MCF 10A (cell line): ENCODE measurements at regions not wholly inside any gene's neighbourhood (a gene's known extent, or its start where the extent isn't known, plus 50 kb on each side); places are given as distances from the start of the nearest gene placed in this dataset.
A peak's percentile ranks its signal among the peaks of the same experiment; 100 is the strongest.

ENCODE experiments used
- BruUV-seq: library from RNA; stranded (reverse); fragments of 400-500 nt; replicated peaks from 2 replicates; lab custom pipeline; 2021; lab: Mats Ljungman, UMichigan
- CTCF ChIA-PET: fragments of 300-600 bp; sonication (Branson Sonifier 250); formaldehyde crosslinking; extraction: SDS; loops from one replicate; lab custom pipeline; 2021; ENCODE audit warnings: antibody characterized with exemption, inconsistent platforms; lab: Yijun Ruan, JAX
- POLR2A ChIA-PET: fragments of 300-600, 350-650 bp; sonication (Branson Sonifier 250); formaldehyde crosslinking; extraction: SDS; loops from one replicate; lab custom pipeline; 2020; ENCODE audit warnings: antibody characterized with exemption, inconsistent platforms; lab: Yijun Ruan, JAX
- DNase-seq: peaks from one replicate; pipeline ENCODE4 v3.0.0-alpha.2; 2018; ENCODE audit not compliant: unreplicated experiment
- H3K27ac Mint-ChIP-seq: one replicate; pipeline ENCODE4 v1.8.0; 2022; ENCODE audit warnings: mild to moderate bottlenecking, low read depth, mixed read lengths; ENCODE audit not compliant: unreplicated experiment
- H3K27me3 Mint-ChIP-seq: one replicate; pipeline ENCODE4 v1.8.0; 2022; ENCODE audit warnings: mixed read lengths; ENCODE audit not compliant: insufficient read depth, unreplicated experiment
- H3K36me3 Mint-ChIP-seq: one replicate; pipeline ENCODE4 v1.8.0; 2022; ENCODE audit warnings: mild to moderate bottlenecking, moderate library complexity, mixed read lengths; ENCODE audit not compliant: insufficient read depth, unreplicated experiment
- H3K4me1 Mint-ChIP-seq: one replicate; pipeline ENCODE4 v1.8.0; 2022; ENCODE audit warnings: mixed read lengths; ENCODE audit not compliant: insufficient read depth, unreplicated experiment
- H3K4me3 Mint-ChIP-seq: one replicate; pipeline ENCODE4 v1.8.0; 2022; ENCODE audit warnings: mild to moderate bottlenecking, moderate library complexity, mixed read lengths; ENCODE audit not compliant: unreplicated experiment
- H3K9me3 Mint-ChIP-seq: one replicate; pipeline ENCODE4 v1.8.0; 2022; ENCODE audit warnings: mixed read lengths; ENCODE audit not compliant: unreplicated experiment
- CTCF ChIP-seq: fragments of 200-600 bp; IDR thresholded peaks from one replicate; pipeline ENCODE4 v1.8.0; 2022; ENCODE audit warnings: antibody characterized with exemption, mild to moderate bottlenecking; ENCODE audit not compliant: unreplicated experiment
- intact Hi-C: fragments of 100-400 bp; cut with micrococcal nuclease; formaldehyde crosslinking; loops from 2 replicates; pipeline ENCODE4 v1.14.1; 2022

GRCh38 chr6:9405825-9406224 lies 970.5 kb upstream of the SLC35B3 start:
- ChIA-PET CTCF (no interaction called here), POLR2A (interaction anchor here (0.6 to 2.2 kb wide), 6 partner anchors 35 to 1027 kb away, joined by 3 to 6 read pairs (median 4); partner anchors contain the start of gene TFAP2A)
- Mint-ChIP-seq H3K27me3 (no peaks in the 10 kb centered on the region), H3K4me3 (no peak overlapping the region), H3K36me3 (no peaks in the 10 kb centered on the region), H3K27ac (no peak overlapping the region), H3K9me3 (no peaks in the 10 kb centered on the region), H3K4me1 (peaks cover 17% of the 10 kb centered on the region)
- TF ChIP-seq CTCF = no peak
- intact Hi-C loops = loop anchor here (5.0 kb wide), 1 partner anchor 699 kb away; no protein-coding TSS in a partner anchor
- no TSS peak for BruUV-seq
- no peak for DNase-seq

GRCh38 chr6:9405369-9405768 lies 970.0 kb upstream of the SLC35B3 start:
- Mint-ChIP-seq H3K4me1 (peaks cover 17% of the 10 kb centered on the region), H3K36me3 (no peaks in the 10 kb centered on the region), H3K9me3 (no peaks in the 10 kb centered on the region), H3K4me3 (no peak overlapping the region), H3K27me3 (no peaks in the 10 kb centered on the region), H3K27ac (no peak overlapping the region)
- no TSS peak for BruUV-seq
- intact Hi-C loops = loop anchor here (5.0 kb wide), 1 partner anchor 698 kb away; no protein-coding TSS in a partner anchor
- CTCF ChIA-PET = interaction anchor here (0.6 to 0.8 kb wide), 4 partner anchors 132 to 1009 kb away, joined by 3 to 4 read pairs (median 3); partner anchors contain the start of gene TFAP2A
- POLR2A ChIA-PET = interaction anchor here (0.5 to 2.2 kb wide), 8 partner anchors 16 to 1028 kb away, joined by 3 to 6 read pairs (median 4); partner anchors contain the start of gene TFAP2A
- peak; percentile 79 for DNase-seq
- TF ChIP-seq CTCF = no peak

GRCh38 chr6:9404351-9405146 lies 969.2 kb upstream of the SLC35B3 start:
- Mint-ChIP-seq H3K4me3 (no peak overlapping the region), H3K27ac (peak overlapping the region; percentile 56), H3K9me3 (no peaks in the 10 kb centered on the region), H3K27me3 (no peaks in the 10 kb centered on the region), H3K4me1 (peaks cover 17% of the 10 kb centered on the region), H3K36me3 (no peaks in the 10 kb centered on the region)
- DNase-seq = peak; percentile 40
- BruUV-seq = no TSS peak
- intact Hi-C loops = loop anchor here (5.0 kb wide), 1 partner anchor 697 kb away; no protein-coding TSS in a partner anchor
- ChIA-PET CTCF (interaction anchor here (0.6 to 1.5 kb wide), 6 partner anchors 133 to 1010 kb away, joined by 3 to 4 read pairs (median 3); partner anchors contain the start of gene TFAP2A), POLR2A (interaction anchor here (0.5 to 2.2 kb wide), 8 partner anchors 16 to 1025 kb away, joined by 3 to 6 read pairs (median 4); partner anchors contain the start of gene TFAP2A)
- TF ChIP-seq CTCF = no peak

GRCh38 chr6:9403736-9404135 lies 968.4 kb upstream of the SLC35B3 start:
- CTCF ChIA-PET = interaction anchor here (0.7 to 1.5 kb wide), 2 partner anchors 421 to 1024 kb away, joined by 3 to 4 read pairs; no protein-coding TSS in a partner anchor
- BruUV-seq = no TSS peak

More at GRCh38 chr6:9403736-9404135, 968.4 kb upstream of the SLC35B3 start:
- H3K36me3 Mint-ChIP-seq = no peaks in the 10 kb centered on the region
- DNase-seq = no peak
- intact Hi-C loops = no loop called here
- no peaks in the 10 kb centered on the region for H3K27me3 Mint-ChIP-seq
- no peak overlapping the region for H3K4me3 Mint-ChIP-seq
- peaks cover 17% of the 10 kb centered on the region for H3K4me1 Mint-ChIP-seq
- POLR2A ChIA-PET = interaction anchor here (0.5 to 2.2 kb wide), 3 partner anchors 78 to 520 kb away, joined by 3 to 6 read pairs (median 3); no protein-coding TSS in a partner anchor
- TF ChIP-seq CTCF = no peak
- H3K27ac Mint-ChIP-seq = no peak overlapping the region
- no peaks in the 10 kb centered on the region for H3K9me3 Mint-ChIP-seq
